ENCODE measurements at regions not wholly inside any gene's neighbourhood (a gene's known extent, or its start where the extent isn't known, plus 50 kb on each side); places are given as distances from the start of the nearest gene placed in this dataset.

DNA sequence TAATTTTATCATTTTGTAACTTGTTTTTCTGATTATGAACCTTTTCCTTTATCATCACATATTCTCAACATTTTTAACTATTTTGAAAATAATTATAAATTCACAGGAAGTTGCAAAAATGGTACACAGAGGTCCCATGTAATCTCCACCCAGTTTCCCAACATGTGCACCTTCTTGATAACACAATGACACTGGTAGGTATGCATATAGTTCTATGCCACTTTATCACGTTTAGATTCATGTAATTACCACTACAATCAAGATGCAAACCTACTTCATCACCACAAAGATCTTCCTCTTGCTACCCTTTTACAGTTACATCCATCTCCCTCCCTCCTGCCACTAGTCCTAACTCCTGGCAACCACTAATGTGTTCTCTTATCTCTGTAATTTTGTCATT, 413.9 kb downstream of the SHQ1 start:
- H3K9me3 Mint-ChIP-seq (ENCODE audit: unreplicated experiment) = no peaks in the 10 kb centered on the region
- no TSS peak for BruUV-seq (replicated peaks)
- no peak overlapping the region for H3K4me3 Mint-ChIP-seq (ENCODE audit: unreplicated experiment)
- H3K36me3 Mint-ChIP-seq (ENCODE audit: insufficient read depth, unreplicated experiment) = peaks cover 15% of the 10 kb centered on the region
- no peak for DNase-seq (ENCODE audit: unreplicated experiment)
- TF ChIP-seq, protein P1, sequence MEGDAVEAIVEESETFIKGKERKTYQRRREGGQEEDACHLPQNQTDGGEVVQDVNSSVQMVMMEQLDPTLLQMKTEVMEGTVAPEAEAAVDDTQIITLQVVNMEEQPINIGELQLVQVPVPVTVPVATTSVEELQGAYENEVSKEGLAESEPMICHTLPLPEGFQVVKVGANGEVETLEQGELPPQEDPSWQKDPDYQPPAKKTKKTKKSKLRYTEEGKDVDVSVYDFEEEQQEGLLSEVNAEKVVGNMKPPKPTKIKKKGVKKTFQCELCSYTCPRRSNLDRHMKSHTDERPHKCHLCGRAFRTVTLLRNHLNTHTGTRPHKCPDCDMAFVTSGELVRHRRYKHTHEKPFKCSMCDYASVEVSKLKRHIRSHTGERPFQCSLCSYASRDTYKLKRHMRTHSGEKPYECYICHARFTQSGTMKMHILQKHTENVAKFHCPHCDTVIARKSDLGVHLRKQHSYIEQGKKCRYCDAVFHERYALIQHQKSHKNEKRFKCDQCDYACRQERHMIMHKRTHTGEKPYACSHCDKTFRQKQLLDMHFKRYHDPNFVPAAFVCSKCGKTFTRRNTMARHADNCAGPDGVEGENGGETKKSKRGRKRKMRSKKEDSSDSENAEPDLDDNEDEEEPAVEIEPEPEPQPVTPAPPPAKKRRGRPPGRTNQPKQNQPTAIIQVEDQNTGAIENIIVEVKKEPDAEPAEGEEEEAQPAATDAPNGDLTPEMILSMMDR (IDR thresholded peaks at IDR 0.05; ENCODE audit: unreplicated experiment) = no peak
- no peak overlapping the region for H3K27ac Mint-ChIP-seq (ENCODE audit: low read depth, unreplicated experiment)
- H3K4me1 Mint-ChIP-seq (ENCODE audit: insufficient read depth, unreplicated experiment) = peaks cover 23% of the 10 kb centered on the region
- intact Hi-C loops (cut with micrococcal nuclease) = no loop called here
- no peaks in the 10 kb centered on the region for H3K27me3 Mint-ChIP-seq (ENCODE audit: insufficient read depth, unreplicated experiment)
- ChIA-PET POLR2A (no interaction called here), CTCF (no interaction called here)

DNA sequence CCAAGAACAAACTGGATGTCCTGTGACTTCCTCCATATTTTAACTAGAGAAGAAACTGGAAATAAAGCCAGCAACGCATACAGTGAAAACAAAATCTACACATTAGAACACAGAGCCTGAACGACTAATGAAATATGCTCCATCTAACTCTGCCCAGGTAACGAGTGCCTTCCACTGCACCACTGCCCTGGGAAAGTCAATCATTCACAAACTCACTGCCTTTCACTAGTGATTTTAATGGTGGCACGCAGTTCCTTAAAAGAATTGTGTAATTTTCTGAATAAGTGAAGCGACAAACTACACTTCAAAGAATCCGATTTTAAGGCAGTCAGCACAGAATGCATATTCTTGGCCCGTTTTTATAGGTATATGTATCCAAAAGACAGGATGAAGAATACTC, 416.0 kb downstream of the SHQ1 start:
- H3K4me3 Mint-ChIP-seq (ENCODE audit: unreplicated experiment) = no peak overlapping the region
- peaks cover 7% of the 10 kb centered on the region for H3K4me1 Mint-ChIP-seq (ENCODE audit: insufficient read depth, unreplicated experiment)
- no peaks in the 10 kb centered on the region for H3K9me3 Mint-ChIP-seq (ENCODE audit: unreplicated experiment)
- CTCF ChIA-PET = no interaction called here
- H3K36me3 Mint-ChIP-seq (ENCODE audit: insufficient read depth, unreplicated experiment) = peaks cover 5% of the 10 kb centered on the region
- POLR2A ChIA-PET = no interaction called here
- no TSS peak for BruUV-seq (replicated peaks)
- no peak for DNase-seq (ENCODE audit: unreplicated experiment)
- H3K27ac Mint-ChIP-seq (ENCODE audit: low read depth, unreplicated experiment) = no peak overlapping the region
- intact Hi-C loops (cut with micrococcal nuclease) = no loop called here
- TF ChIP-seq, protein P1 (IDR thresholded peaks at IDR 0.05; ENCODE audit: unreplicated experiment) = no peak
- no peaks in the 10 kb centered on the region for H3K27me3 Mint-ChIP-seq (ENCODE audit: insufficient read depth, unreplicated experiment)

DNA sequence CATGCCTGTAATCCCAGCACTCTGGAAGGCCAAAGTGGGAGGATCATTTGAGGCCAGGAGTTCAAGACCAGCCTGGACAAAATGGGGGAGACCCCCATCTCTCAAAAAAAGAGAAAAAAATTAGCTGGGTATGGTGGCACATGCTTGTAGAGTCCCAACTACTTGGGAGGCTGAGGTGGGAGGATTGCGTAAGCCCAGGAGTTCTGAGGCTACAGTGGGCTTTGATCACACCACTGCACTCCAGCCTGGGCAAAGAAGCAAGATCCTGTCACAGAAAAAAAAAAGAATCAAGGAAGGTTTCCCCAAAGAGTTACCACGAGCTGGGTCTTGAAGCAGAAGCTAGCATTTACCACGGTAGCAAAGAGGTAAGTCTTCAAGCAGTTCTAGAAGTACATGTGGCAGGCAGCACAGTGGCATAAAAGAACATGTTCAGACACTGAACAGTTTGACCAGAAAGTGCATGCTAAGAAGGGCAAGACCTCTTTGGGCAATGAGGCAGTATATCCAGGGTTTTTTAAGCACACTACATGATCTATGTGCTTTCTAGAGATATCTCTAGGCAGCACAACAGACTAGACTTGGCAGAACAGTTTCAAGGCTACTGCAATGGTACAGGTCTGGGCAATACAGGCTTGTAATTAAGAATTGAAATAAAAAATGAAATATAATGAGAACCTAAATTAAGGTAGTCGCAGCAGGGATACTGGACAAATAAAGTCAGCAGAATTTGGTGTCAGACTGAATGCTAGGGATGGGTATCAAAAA, 418.5 kb downstream of the SHQ1 start:
- H3K9me3 Mint-ChIP-seq (ENCODE audit: unreplicated experiment) = no peaks in the 10 kb centered on the region
- H3K27me3 Mint-ChIP-seq (ENCODE audit: insufficient read depth, unreplicated experiment) = no peaks in the 10 kb centered on the region
- H3K36me3 Mint-ChIP-seq (ENCODE audit: insufficient read depth, unreplicated experiment) = peaks cover 5% of the 10 kb centered on the region
- POLR2A ChIA-PET = interaction anchor here (0.6 to 0.7 kb wide), 2 partner anchors 50 to 182 kb away, joined by 3 to 4 read pairs; no protein-coding TSS in a partner anchor
- H3K27ac Mint-ChIP-seq (ENCODE audit: low read depth, unreplicated experiment) = no peak overlapping the region
- no peak for DNase-seq (ENCODE audit: unreplicated experiment)
- CTCF ChIA-PET = interaction anchor here (0.6 to 1.0 kb wide), 2 partner anchors 78 to 325 kb away, joined by 4 read pairs; no protein-coding TSS in a partner anchor
- intact Hi-C loops (cut with micrococcal nuclease) = no loop called here
- H3K4me1 Mint-ChIP-seq (ENCODE audit: insufficient read depth, unreplicated experiment) = peaks cover 13% of the 10 kb centered on the region
- TF ChIP-seq, protein P1 (IDR thresholded peaks at IDR 0.05; ENCODE audit: unreplicated experiment) = no peak
- H3K4me3 Mint-ChIP-seq (ENCODE audit: unreplicated experiment) = no peak overlapping the region
- BruUV-seq (replicated peaks) = no TSS peak

DNA sequence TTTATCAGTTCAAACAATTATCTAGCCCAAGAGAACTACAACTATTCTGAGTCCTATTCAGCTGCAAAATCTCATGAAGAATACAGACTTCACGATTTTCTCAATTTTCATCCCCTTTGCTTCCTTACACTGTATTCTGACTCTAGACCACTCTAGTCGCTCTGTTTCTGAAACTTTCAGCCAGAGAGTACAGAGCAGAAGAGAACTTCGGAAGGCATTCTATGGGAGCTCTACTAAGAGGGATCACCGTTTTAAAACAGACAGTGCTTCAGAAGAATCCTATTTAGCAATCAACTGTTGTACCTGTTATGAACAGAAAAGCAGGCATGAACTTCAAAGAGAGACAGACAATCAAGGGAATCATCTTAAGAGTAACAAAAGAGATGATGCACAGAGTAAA, 419.4 kb downstream of the SHQ1 start:
- Mint-ChIP-seq H3K27me3 (ENCODE audit: insufficient read depth, unreplicated experiment) (no peaks in the 10 kb centered on the region), H3K4me1 (ENCODE audit: insufficient read depth, unreplicated experiment) (peaks cover 6% of the 10 kb centered on the region), H3K36me3 (ENCODE audit: insufficient read depth, unreplicated experiment) (peaks cover 5% of the 10 kb centered on the region), H3K27ac (ENCODE audit: low read depth, unreplicated experiment) (no peak overlapping the region), H3K9me3 (ENCODE audit: unreplicated experiment) (no peaks in the 10 kb centered on the region), H3K4me3 (ENCODE audit: unreplicated experiment) (no peak overlapping the region)
- no peak for DNase-seq (ENCODE audit: unreplicated experiment)
- ChIA-PET POLR2A (interaction anchor here (1.3 kb wide), 1 partner anchor 12 kb away, joined by 3 read pairs; no protein-coding TSS in a partner anchor), CTCF (no interaction called here)
- no TSS peak for BruUV-seq (replicated peaks)
- TF ChIP-seq, protein P1 (IDR thresholded peaks at IDR 0.05; ENCODE audit: unreplicated experiment) = no peak
- intact Hi-C loops (cut with micrococcal nuclease) = no loop called here

Data from MCF 10A (cell line).